ENCODE measurements at regions not wholly inside any gene's neighbourhood (a gene's known extent, or its start where the extent isn't known, plus 50 kb on each side); places are given as distances from the start of the nearest gene placed in this dataset.

DNA sequence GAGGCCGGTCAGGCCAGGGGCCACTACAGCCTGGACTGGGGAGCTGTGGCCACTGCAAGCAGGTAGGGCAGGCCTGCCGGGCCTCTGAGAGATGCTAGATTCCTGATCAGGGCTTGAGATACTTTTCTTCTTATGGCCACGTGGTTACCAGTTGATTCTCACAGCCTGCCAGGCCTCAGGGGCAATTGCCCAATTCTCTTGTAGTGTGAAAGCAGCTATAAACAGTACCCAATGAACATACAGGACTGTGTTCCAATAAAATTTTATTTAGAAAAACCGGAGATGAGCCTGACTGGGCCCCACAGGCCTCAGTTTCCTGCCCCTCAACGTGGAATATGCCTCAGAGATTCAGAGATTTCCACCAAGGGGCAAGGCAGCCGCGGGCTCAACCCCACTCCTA is 475.2 kb downstream of the TCERG1L start:
- H2AK5ac ChIP-seq (ENCODE audit: low read depth, low read length): no peak overlapping the region
- no peaks in the 10 kb centered on the region for H3K4me1 ChIP-seq (ENCODE audit: control insufficient read depth, insufficient read depth, low read length)
- no peak overlapping the region for H2AFZ ChIP-seq (replicated peaks; ENCODE audit: low read length, poor library complexity)
- no peaks in the 10 kb centered on the region for H4K20me1 ChIP-seq (ENCODE audit: insufficient read depth, low read length)
- no peak overlapping the region for H3K4me2 ChIP-seq (ENCODE audit: low read depth, low read length)
- ChIA-PET POLR2A (ENCODE audit: unreplicated experiment) (no interaction called here), CTCF (no interaction called here)
- no peaks in the 10 kb centered on the region for H3K9me1 ChIP-seq (ENCODE audit: insufficient read depth, low read length)
- no peak overlapping the region for H3K14ac ChIP-seq (replicated peaks; ENCODE audit: low read depth, low read length)
- H3K18ac ChIP-seq (ENCODE audit: low read depth, low read length): no peak overlapping the region
- H3K4ac ChIP-seq (ENCODE audit: low read depth, low read length): no peak overlapping the region
- BruUV-seq (replicated peaks): no TSS peak
- H3K9ac ChIP-seq (ENCODE audit: low read depth, low read length): no peak overlapping the region
- no peak overlapping the region for H2BK5ac ChIP-seq (ENCODE audit: low read depth, low read length, poor library complexity, severe bottlenecking)
- no peak overlapping the region for H2BK120ac ChIP-seq (ENCODE audit: low read depth, low read length)
- no peak overlapping the region for H4K8ac ChIP-seq (ENCODE audit: low read depth in 2 of 2, low read length in 2 of 2)
- dilution Hi-C loops (cut with HindIII; ENCODE audit: low sequenced_read_pairs, unreplicated experiment) (no loop called here), intact Hi-C loops (cut with micrococcal nuclease) (no loop called here), in situ Hi-C loops (cut with MboI; ENCODE audit: low sequenced_read_pairs) (no loop called here)
- H2BK15ac ChIP-seq (ENCODE audit: low read depth, low read length): no peak overlapping the region
- H3K36me3 ChIP-seq (ENCODE audit: control insufficient read depth, insufficient read depth, low read length): no peaks in the 10 kb centered on the region
- H3K27ac ChIP-seq (ENCODE audit: insufficient read depth, low read length): no peak overlapping the region
- no peak overlapping the region for H3K56ac ChIP-seq (ENCODE audit: extremely low read depth, insufficient read depth, low read length)
- no peak overlapping the region for H4K5ac ChIP-seq (ENCODE audit: low read depth, low read length)
- H3K79me1 ChIP-seq (ENCODE audit: low read depth in 1 of 2, low read length in 2 of 2): no peaks in the 10 kb centered on the region
- no peak overlapping the region for H3K23ac ChIP-seq (ENCODE audit: low read depth, low read length)
- no peak overlapping the region for H2BK20ac ChIP-seq (ENCODE audit: low read depth, low read length)
- H3K27me3 ChIP-seq (ENCODE audit: control insufficient read depth, insufficient read depth, low read length): no peaks in the 10 kb centered on the region
- TF ChIP-seq RFX5 (IDR thresholded peaks at IDR 0.05; ENCODE audit: low read depth, low read length) (no peak), RAD21 (IDR thresholded peaks at IDR 0.05; ENCODE audit: low read length) (no peak), POLR2A (IDR thresholded peaks at IDR 0.05; ENCODE audit: low read depth, low read length) (no peak), MAZ (IDR thresholded peaks at IDR 0.05; ENCODE audit: borderline replicate concordance, low read depth, low read length) (no peak)
- no peak overlapping the region for H4K91ac ChIP-seq (ENCODE audit: insufficient read depth, low read depth, low read length)
- DNase-seq (no peak), ATAC-seq (ENCODE audit: low read depth) (no peak)
- H2AK9ac ChIP-seq (replicated peaks; ENCODE audit: low read depth, low read length, poor library complexity): no peak overlapping the region
- no peak overlapping the region for H3K4me3 ChIP-seq (ENCODE audit: insufficient read depth, low read depth, low read length)
- H3K9me3 ChIP-seq (ENCODE audit: control insufficient read depth, insufficient read depth, low read length): peaks cover 35% of the 10 kb centered on the region
- 17% methylated on average over 1 of the region's 7 CpGs; no CpG with 5 or more reads in 1 of the 2 experiments for WGBS, 2 experiments (ENCODE audit: extremely low coverage in 2 of 2, insufficient read length in 1 of 2)
